Ascending aorta (tissue), 2 donors: ENCODE measurements at regions not wholly inside any gene's neighbourhood (a gene's known extent, or its start where the extent isn't known, plus 50 kb on each side); places are given as distances from the start of the nearest gene placed in this dataset.

Experiments used
- DNase-seq, 2 donors: peaks; one replicate each; pipeline ENCODE4 v3.0.0-alpha.2; 2019; ENCODE audit warnings: low spot score in 2 of 2
- H3K27ac ChIP-seq, 2 donors: fragments of 200-600 bp; sonication (generic); one replicate each; pipeline ENCODE4 v1.5.1; 2016 to 2017; ENCODE audit warnings: mild to moderate bottlenecking in 1 of 2
- H3K27me3 ChIP-seq: fragments of 200-600 bp; sonication (generic); one replicate; pipeline ENCODE4 v1.5.1; 2017
- H3K36me3 ChIP-seq, 2 donors: fragments of 200-600 bp; sonication (generic); one replicate each; pipeline ENCODE4 v1.5.1; 2016
- H3K4me1 ChIP-seq, 2 donors: fragments of 200-600 bp; sonication (generic); one replicate each; pipeline ENCODE4 v1.5.1; 2016 to 2017; ENCODE audit warnings: mild to moderate bottlenecking in 1 of 2
- H3K4me3 ChIP-seq, 2 donors: fragments of 200-600 bp; sonication (generic); one replicate each; pipeline ENCODE4 v1.5.1; 2016 to 2017; ENCODE audit warnings: mild to moderate bottlenecking in 1 of 2
- H3K9me3 ChIP-seq, 2 donors: fragments of 200-600 bp; sonication (generic); one replicate each; pipeline ENCODE4 v1.5.1; 2016
- intact Hi-C: fragments of 100-400 bp; cut with DNase I; formaldehyde crosslinking; loops from one replicate; pipeline ENCODE4 v1.15.1; 2023
- TF ChIP-seq, protein P1 (sequence below), 3 experiments: fragments of 200-600 bp in 2 of 3; fragments of 450-650 bp in 1 of 3; sonication (generic) in 2 of 3; IDR thresholded peaks; one replicate each; pipeline ENCODE4 v1.5.1; 2016 to 2019; ENCODE audit warnings: antibody characterized with exemption in 3 of 3, mild to moderate bottlenecking in 1 of 3, moderate library complexity in 1 of 3

DNA sequence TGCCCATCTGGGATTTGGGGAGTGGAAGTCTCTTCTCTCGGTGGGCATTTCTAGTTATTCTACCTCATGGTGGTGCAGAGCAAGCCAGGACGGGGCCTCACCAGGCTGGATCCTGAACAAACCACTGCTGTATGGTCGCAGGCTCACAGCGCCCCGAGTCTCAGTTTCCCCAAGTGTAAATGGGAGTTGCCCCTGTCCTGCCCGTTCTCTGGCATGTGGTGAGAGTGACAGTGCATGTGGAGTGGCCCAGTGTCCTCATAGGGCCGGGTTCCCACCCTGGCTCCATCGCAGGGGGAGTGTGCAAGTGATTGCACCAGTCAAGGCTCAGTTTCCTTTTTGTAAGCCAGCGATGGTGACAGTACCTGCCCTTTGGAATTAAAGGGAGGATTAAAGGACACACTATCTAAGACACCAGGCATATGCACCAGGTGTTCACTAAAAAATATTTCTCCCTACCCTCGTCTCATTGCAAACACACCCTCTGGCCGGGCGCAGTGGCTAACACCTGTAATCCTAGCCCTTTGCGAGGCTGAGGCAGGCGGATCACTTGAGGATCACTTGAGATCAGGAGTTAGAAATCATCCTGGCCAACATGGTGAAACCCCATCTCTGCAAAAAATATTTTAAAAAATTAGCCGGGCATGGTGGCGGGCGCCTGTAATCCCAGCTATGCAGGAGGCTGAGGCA, 173.3 kb upstream of the MYCN start:
- DNase-seq, result no peak
- no peak overlapping the region for H3K27ac ChIP-seq
- H3K4me1 ChIP-seq, result no peaks in the 10 kb centered on the region
- no peaks in the 10 kb centered on the region for H3K27me3 ChIP-seq
- no peaks in the 10 kb centered on the region for H3K36me3 ChIP-seq
- no peaks in the 10 kb centered on the region for H3K9me3 ChIP-seq
- intact Hi-C loops, result no loop called here
- TF ChIP-seq, protein P1, sequence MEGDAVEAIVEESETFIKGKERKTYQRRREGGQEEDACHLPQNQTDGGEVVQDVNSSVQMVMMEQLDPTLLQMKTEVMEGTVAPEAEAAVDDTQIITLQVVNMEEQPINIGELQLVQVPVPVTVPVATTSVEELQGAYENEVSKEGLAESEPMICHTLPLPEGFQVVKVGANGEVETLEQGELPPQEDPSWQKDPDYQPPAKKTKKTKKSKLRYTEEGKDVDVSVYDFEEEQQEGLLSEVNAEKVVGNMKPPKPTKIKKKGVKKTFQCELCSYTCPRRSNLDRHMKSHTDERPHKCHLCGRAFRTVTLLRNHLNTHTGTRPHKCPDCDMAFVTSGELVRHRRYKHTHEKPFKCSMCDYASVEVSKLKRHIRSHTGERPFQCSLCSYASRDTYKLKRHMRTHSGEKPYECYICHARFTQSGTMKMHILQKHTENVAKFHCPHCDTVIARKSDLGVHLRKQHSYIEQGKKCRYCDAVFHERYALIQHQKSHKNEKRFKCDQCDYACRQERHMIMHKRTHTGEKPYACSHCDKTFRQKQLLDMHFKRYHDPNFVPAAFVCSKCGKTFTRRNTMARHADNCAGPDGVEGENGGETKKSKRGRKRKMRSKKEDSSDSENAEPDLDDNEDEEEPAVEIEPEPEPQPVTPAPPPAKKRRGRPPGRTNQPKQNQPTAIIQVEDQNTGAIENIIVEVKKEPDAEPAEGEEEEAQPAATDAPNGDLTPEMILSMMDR (IDR thresholded peaks at IDR 0.05), result no peak
- no peak overlapping the region for H3K4me3 ChIP-seq

DNA sequence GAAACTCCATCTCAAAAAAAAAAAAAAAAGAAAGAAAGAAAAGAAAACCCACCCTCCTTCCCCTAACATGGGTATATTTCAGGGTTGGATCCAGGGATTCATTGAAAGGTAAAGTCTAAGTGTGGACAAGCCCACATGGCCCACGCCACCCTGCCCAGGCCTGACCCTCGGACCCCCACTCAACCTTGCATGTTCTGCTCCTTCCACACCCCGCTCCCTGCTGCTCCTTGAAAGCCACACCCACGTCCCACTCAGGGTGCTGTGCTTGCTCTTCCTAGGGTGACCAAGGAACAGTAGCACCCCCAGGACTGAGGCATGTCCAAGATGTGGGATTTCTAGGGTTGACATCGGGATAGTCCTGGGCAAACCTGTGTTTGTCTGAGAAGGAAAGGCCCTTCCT, 172.7 kb upstream of the MYCN start:
- H3K4me1 ChIP-seq, result no peaks in the 10 kb centered on the region
- no peak for DNase-seq
- intact Hi-C loops, result no loop called here
- no peaks in the 10 kb centered on the region for H3K9me3 ChIP-seq
- no peak overlapping the region for H3K4me3 ChIP-seq
- TF ChIP-seq, protein P1 (IDR thresholded peaks at IDR 0.05), result no peak
- no peaks in the 10 kb centered on the region for H3K36me3 ChIP-seq
- H3K27me3 ChIP-seq, result no peaks in the 10 kb centered on the region
- no peak overlapping the region for H3K27ac ChIP-seq

DNA sequence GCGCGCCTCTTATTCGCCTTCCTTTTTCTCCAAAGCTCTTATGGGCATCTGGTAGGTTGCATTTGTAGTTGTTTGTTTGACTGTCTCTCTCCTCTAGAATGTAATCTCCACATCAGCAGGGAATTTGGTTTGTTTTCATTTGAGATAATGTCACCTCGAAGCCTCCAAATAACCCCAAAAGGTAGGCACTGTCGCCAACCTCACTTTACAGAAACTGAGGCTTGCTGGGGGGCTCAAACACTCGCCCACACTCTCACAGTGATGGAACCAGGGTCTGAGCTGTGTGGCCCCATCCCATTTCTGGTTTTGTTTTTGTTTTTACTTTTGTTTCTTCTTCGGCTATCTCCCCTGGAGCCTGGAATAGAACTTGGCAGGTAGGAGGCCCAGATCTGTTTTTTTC, 172.2 kb upstream of the MYCN start:
- intact Hi-C loops, result no loop called here
- TF ChIP-seq, protein P1 (IDR thresholded peaks at IDR 0.05), result no peak
- Histone ChIP-seq H3K36me3 (no peaks in the 10 kb centered on the region), H3K4me1 (no peaks in the 10 kb centered on the region), H3K9me3 (no peaks in the 10 kb centered on the region), H3K4me3 (no peak overlapping the region), H3K27ac (no peak overlapping the region), H3K27me3 (no peaks in the 10 kb centered on the region)
- DNase-seq, result no peak

DNA sequence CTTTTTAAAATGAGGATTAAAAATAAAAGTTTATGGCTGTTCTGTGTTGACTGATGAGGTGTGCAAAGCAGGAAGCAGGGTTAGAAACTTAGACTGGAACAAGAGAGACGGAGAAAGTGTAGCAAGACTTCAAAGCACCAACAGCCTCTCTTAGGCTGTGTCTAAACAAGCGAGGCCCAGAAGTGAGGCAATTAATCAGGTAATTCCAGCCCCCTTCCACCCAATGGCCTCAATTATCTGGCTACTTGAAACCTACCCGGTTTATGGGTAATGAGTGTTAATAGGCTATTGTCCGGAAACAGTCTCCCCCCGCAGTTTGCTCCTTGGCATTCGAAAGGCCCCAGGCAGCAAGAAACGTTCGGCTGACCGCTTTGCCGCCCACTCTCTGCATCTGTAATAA, 171.7 kb upstream of the MYCN start:
- TF ChIP-seq, protein P1 (IDR thresholded peaks at IDR 0.05), result no peak
- H3K36me3 ChIP-seq, result no peaks in the 10 kb centered on the region
- no peaks in the 10 kb centered on the region for H3K9me3 ChIP-seq
- intact Hi-C loops, result no loop called here
- no peaks in the 10 kb centered on the region for H3K4me1 ChIP-seq
- H3K27me3 ChIP-seq, result no peaks in the 10 kb centered on the region
- H3K27ac ChIP-seq, result no peak overlapping the region
- H3K4me3 ChIP-seq, result no peak overlapping the region
- DNase-seq, result no peak

DNA sequence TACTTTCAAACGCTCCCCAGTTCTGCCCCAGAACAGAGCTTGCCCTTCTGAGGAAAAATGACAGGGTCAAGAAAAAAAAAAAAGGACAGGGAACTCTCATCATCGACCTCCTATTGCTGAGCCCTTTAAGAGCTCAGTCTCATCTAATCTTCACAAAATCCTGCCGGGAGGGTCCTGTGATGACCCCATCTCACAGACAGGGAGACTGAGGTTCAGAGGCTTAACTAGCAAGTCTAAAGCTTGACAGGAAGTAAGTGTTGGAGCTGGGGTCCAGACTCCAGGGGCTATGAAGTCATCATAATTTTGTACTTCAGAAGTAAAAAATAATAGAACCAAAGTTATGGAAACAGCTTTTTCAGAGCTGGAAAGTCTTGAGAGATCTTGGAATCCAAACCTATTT, 171.1 kb upstream of the MYCN start:
- intact Hi-C loops, result no loop called here

More for the DNA sequence above, 171.1 kb upstream of the MYCN start:
- H3K27me3 ChIP-seq, result no peaks in the 10 kb centered on the region
- H3K27ac ChIP-seq, result no peak overlapping the region
- TF ChIP-seq, protein P1 (IDR thresholded peaks at IDR 0.05), result no peak
- H3K9me3 ChIP-seq, result no peaks in the 10 kb centered on the region
- no peak for DNase-seq
- H3K4me1 ChIP-seq, result no peaks in the 10 kb centered on the region
- H3K4me3 ChIP-seq, result no peak overlapping the region
- no peaks in the 10 kb centered on the region for H3K36me3 ChIP-seq
